ENCODE measurements at regions not wholly inside any gene's neighbourhood (a gene's known extent, or its start where the extent isn't known, plus 50 kb on each side); places are given as distances from the start of the nearest gene placed in this dataset.

GRCh38 chr1:36656271-36656670 lies 173.6 kb upstream of the CSF3R start:
- no peak for TF ChIP-seq ZFP3 (CRISPR knock-in tag; IDR thresholded peaks at IDR 0.05)
- no peak for TF ChIP-seq ZNF70 (CRISPR knock-in tag; IDR thresholded peaks at IDR 0.05)
- no peak for TF ChIP-seq PATZ1 (CRISPR knock-in tag; IDR thresholded peaks at IDR 0.05; ENCODE audit: borderline replicate concordance)
